Renal cortical epithelial cell (primary cell): ENCODE measurements at regions not wholly inside any gene's neighbourhood (a gene's known extent, or its start where the extent isn't known, plus 50 kb on each side); places are given as distances from the start of the nearest gene placed in this dataset.
A peak's percentile ranks its signal among the peaks of the same experiment; 100 is the strongest.
"Not testable (repeated sequence)": the region's sequence is repeated elsewhere in the genome, so short reads cannot be mapped to it uniquely, and the experiment has no call there.

Experiments used
- DNase-seq: peaks from one replicate; pipeline ENCODE4 v3.0.0-alpha.2; 2011; ENCODE audit warnings: low read depth

GRCh38 chr15:53843869-53844569 lies 84.6 kb upstream of the WDR72 start:
- DNase-seq: no peak

GRCh38 chr15:53843166-53843565 lies 83.7 kb upstream of the WDR72 start:
- DNase-seq: peak; percentile 23

GRCh38 chr15:53841651-53842050 lies 82.2 kb upstream of the WDR72 start:
- peak; percentile 30 for DNase-seq

GRCh38 chr15:53840681-53841080 lies 81.2 kb upstream of the WDR72 start:
- no peak for DNase-seq

- DNase-seq: peak; percentile 75
Measured at GRCh38 chr15:53837263-53837662, 77.8 kb upstream of the WDR72 start.

GRCh38 chr15:53836618-53837017 lies 77.2 kb upstream of the WDR72 start:
- DNase-seq: peak; percentile 90

GRCh38 chr15:53835309-53835708 lies 75.8 kb upstream of the WDR72 start:
- DNase-seq: peak; percentile 16

- DNase-seq: no peak
Measured at GRCh38 chr15:53834214-53834613, 74.8 kb upstream of the WDR72 start.

- DNase-seq: peak; percentile 86
Measured at GRCh38 chr15:53833134-53833624, 73.7 kb upstream of the WDR72 start.

- DNase-seq: no peak
Measured at GRCh38 chr15:53831907-53832770, 72.7 kb upstream of the WDR72 start.

- peak; percentile 29 for DNase-seq
Measured at GRCh38 chr15:53830707-53831386, 71.4 kb upstream of the WDR72 start.

- DNase-seq: no peak
Measured at GRCh38 chr15:53829923-53830459, 70.5 kb upstream of the WDR72 start.

- DNase-seq: no peak
Measured at GRCh38 chr15:53829471-53829870, 70.0 kb upstream of the WDR72 start.

GRCh38 chr15:53827355-53827754 lies 67.9 kb upstream of the WDR72 start:
- no peak for DNase-seq

- DNase-seq: peak; percentile 72
Measured at GRCh38 chr15:53811530-53811929, 52.1 kb upstream of the WDR72 start.

- not testable (repeated sequence) for DNase-seq
Measured at GRCh38 chr15:53810306-53810705, 50.8 kb upstream of the WDR72 start.
